Astrocyte of the cerebellum (primary cell): ENCODE measurements at regions not wholly inside any gene's neighbourhood (a gene's known extent, or its start where the extent isn't known, plus 50 kb on each side); places are given as distances from the start of the nearest gene placed in this dataset.

ENCODE experiments used
- DNase-seq: peaks from one replicate; pipeline ENCODE4 v3.0.0-alpha.2; 2011; ENCODE audit warnings: low read depth
- H3K4me3 ChIP-seq: 2 replicates; pipeline ENCODE4 v1.5.1; 2011; ENCODE audit warnings: mild to moderate bottlenecking, low read depth, low read length, moderate library complexity
- in situ Hi-C: cut with HindIII; loops from 2 replicates; pipeline ENCODE4 v1.10.0; 2017; ENCODE audit warnings: low sequenced_read_pairs
- TF ChIP-seq, protein P1 (sequence below): IDR thresholded peaks from 2 replicates; pipeline ENCODE4 v1.5.1; 2012; ENCODE audit warnings: low read length, low read depth, moderate library complexity, mild to moderate bottlenecking; ENCODE audit errors: missing control alignments

DNA sequence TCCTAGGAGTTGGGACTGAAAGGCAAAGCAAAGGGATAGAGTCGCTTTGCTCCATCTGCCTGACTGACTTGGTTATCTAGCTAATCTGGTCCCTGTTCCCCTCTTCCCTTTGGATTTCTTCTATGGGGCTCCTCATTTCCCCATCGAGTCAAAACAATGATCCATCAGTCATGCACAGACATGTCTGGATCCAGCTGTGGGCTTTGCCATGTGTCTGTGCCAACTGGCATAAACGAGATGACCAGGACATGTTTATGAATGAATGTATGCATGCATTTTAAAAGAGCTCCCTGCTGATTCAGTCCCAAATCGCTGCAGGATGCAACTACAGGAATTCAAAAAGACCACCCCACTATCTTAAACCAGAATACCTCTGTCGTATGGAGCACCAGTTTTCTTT is 122.0 kb downstream of the ARL4A start:
- in situ Hi-C loops = no loop called here
- DNase-seq = no peak
- TF ChIP-seq, protein P1, sequence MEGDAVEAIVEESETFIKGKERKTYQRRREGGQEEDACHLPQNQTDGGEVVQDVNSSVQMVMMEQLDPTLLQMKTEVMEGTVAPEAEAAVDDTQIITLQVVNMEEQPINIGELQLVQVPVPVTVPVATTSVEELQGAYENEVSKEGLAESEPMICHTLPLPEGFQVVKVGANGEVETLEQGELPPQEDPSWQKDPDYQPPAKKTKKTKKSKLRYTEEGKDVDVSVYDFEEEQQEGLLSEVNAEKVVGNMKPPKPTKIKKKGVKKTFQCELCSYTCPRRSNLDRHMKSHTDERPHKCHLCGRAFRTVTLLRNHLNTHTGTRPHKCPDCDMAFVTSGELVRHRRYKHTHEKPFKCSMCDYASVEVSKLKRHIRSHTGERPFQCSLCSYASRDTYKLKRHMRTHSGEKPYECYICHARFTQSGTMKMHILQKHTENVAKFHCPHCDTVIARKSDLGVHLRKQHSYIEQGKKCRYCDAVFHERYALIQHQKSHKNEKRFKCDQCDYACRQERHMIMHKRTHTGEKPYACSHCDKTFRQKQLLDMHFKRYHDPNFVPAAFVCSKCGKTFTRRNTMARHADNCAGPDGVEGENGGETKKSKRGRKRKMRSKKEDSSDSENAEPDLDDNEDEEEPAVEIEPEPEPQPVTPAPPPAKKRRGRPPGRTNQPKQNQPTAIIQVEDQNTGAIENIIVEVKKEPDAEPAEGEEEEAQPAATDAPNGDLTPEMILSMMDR = no peak
- H3K4me3 ChIP-seq = no peak overlapping the region

DNA sequence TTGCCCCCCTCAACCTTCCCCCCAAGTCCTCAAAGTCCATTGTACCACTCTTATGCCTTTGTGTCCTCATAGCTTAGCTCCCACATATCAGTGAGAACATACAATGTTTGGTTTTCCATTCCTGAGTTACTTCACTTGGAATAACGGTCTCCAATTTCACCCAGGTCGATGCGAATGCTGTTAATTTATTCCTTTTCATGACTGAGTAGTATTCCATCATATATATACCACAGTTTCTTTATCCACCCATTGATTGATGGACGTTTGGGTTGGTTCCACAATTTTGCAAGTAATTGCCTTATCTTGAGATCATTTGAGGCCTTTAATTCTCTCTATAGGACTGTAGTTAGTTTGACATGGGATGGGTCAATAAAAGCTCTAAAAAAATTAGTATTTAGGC is 124.7 kb downstream of the ARL4A start:
- no peak for DNase-seq
- no peak overlapping the region for H3K4me3 ChIP-seq
- TF ChIP-seq, protein P1 = no peak
- in situ Hi-C loops = no loop called here

DNA sequence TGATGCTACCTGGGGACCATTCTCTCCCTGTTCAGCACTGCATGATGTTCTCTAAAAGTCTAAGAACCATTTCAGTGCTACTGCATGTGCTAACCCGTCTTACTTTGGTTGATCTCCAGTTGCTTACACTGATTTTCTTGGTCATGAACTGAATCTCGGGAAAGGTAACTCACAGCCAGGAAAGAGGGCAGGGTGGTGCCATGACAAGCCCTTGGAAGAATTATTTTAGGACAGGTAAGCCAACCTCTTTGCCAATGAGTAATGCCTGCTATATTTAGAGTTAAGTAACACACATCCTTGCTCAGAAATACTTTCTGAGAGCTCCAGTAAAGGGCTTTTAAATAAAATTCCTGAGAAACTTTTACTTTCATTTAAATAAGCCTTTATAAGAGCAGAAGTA is 126.7 kb downstream of the ARL4A start:
- no peak overlapping the region for H3K4me3 ChIP-seq
- in situ Hi-C loops = no loop called here
- DNase-seq = no peak
- TF ChIP-seq, protein P1 = no peak

DNA sequence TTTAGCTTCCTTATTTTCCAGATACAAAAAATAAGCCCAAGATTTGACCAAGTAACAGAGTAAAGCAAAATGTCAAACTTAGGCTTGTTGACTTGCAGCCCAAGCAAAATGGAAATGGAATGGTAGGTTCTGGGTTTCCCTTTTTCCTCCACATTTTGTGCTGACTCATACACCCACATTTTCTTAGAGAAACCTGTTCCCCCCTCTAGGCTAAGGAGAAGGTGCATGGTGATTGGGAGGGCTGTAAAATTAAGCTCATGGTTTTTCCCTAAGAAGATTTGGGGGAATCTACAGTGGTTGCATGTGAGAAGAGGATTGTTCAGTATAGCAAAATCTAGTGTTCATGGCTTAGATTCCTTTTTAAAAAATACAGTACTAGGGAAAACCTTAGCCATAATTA is 127.4 kb downstream of the ARL4A start:
- no peak overlapping the region for H3K4me3 ChIP-seq
- DNase-seq = no peak
- TF ChIP-seq, protein P1 = no peak
- in situ Hi-C loops = no loop called here

DNA sequence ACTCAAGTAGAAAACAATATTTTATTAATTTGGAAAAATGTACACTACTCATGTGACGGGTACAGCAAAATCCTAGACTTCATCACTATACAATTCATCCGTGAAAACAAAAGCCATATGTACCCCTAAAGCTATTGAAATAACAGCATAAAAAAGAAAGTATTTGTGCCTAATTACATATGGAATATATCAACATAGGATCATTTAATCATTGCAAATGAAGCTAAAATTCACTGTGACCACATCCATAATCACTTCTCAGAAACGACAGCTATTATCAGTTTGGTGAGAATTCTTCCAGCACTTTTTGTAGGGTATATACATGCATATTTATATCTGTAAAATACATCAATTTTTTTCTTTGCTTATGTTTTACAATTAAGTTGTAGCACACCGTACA is 128.0 kb downstream of the ARL4A start:
- no peak for DNase-seq
- TF ChIP-seq, protein P1 = no peak
- in situ Hi-C loops = no loop called here
- H3K4me3 ChIP-seq = no peak overlapping the region

DNA sequence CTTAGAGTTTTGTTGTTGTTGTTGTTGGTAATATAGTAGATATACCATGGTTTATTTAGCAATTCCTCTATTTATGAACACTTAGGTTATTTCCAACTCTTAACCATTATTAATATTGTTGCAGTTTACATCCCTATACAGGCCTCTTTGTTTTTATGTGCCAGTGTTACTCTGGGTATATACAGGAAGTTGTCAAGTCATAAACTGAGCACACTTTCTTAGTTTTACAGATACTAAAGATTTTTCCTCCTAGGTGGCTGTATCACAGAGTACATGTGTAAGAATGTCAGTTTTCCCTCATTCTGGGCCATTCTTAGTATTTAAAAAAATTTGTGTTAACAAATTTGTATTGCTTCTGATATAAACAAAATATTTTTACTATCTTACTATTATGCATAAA is 128.4 kb downstream of the ARL4A start:
- TF ChIP-seq, protein P1 = no peak
- DNase-seq = no peak
- in situ Hi-C loops = no loop called here
- H3K4me3 ChIP-seq = no peak overlapping the region

DNA sequence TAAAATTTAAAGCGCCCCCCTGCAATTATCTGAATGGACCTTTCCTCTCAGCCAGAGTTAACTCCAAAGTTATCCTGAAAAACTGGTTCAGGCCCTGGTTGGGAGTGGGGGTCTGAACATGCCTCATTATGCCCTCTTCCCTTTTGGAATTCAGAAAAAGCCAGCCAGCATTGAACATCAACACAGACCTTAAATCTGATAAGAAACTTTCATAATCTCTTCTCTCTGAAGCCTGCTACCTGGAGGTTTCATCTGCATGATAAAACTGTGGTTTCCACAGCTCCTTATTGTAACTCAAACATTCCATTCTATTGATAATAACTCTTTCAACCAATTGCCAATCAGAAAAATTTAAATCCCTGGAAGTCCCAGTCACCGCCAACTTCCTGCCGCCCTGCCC is 133.3 kb downstream of the ARL4A start:
- TF ChIP-seq, protein P1 = no peak
- in situ Hi-C loops = no loop called here
- H3K4me3 ChIP-seq = no peak overlapping the region
- DNase-seq = no peak
